ENCODE measurements at regions not wholly inside any gene's neighbourhood (a gene's known extent, or its start where the extent isn't known, plus 50 kb on each side); places are given as distances from the start of the nearest gene placed in this dataset.
"Not testable (repeated sequence)": the region's sequence is repeated elsewhere in the genome, so short reads cannot be mapped to it uniquely, and the experiment has no call there.

GRCh38 chr2:94586032-94586982 is 284.9 kb upstream of the TEKT4 start:
- H3K27ac ChIP-seq (ENCODE audit: low read length); in situ Hi-C loops (cut with HindIII; ENCODE audit: low pct_unique_long_range_greater_than_20kb, low sequenced_read_pairs); H3K4me1 ChIP-seq (ENCODE audit: control insufficient read depth, insufficient read depth, low read length); BruUV-seq (replicated peaks); ATAC-seq; H3K9me3 ChIP-seq (ENCODE audit: control insufficient read depth, insufficient read depth, low read depth, low read length); H3K4me3 ChIP-seq (ENCODE audit: low read depth in 2 of 2, low read length in 2 of 2); DNase-seq (ENCODE audit: low read depth, low spot score); CTCF ChIA-PET; POLR2A ChIA-PET; H3K36me3 ChIP-seq (ENCODE audit: control insufficient read depth, insufficient read depth, low read length); intact Hi-C loops (cut with micrococcal nuclease; ENCODE audit: unreplicated experiment); H3K27me3 ChIP-seq (ENCODE audit: control insufficient read depth, insufficient read depth, low read length): not testable (repeated sequence)
- peak; percentile 79 for TF ChIP-seq CTCF (IDR thresholded peaks at IDR 0.05)

- in situ Hi-C loops (cut with HindIII; ENCODE audit: low pct_unique_long_range_greater_than_20kb, low sequenced_read_pairs); H3K4me3 ChIP-seq (ENCODE audit: low read depth in 2 of 2, low read length in 2 of 2); BruUV-seq (replicated peaks); H3K4me1 ChIP-seq (ENCODE audit: control insufficient read depth, insufficient read depth, low read length); DNase-seq (ENCODE audit: low read depth, low spot score); H3K27ac ChIP-seq (ENCODE audit: low read length); H3K9me3 ChIP-seq (ENCODE audit: control insufficient read depth, insufficient read depth, low read depth, low read length); CTCF ChIA-PET; ATAC-seq; intact Hi-C loops (cut with micrococcal nuclease; ENCODE audit: unreplicated experiment); H3K27me3 ChIP-seq (ENCODE audit: control insufficient read depth, insufficient read depth, low read length); H3K36me3 ChIP-seq (ENCODE audit: control insufficient read depth, insufficient read depth, low read length); POLR2A ChIA-PET: not testable (repeated sequence)
Observed at GRCh38 chr2:94587042-94587441, 284.2 kb upstream of the TEKT4 start.

GRCh38 chr2:94594019-94594836 is 277.0 kb upstream of the TEKT4 start:
- intact Hi-C loops (cut with micrococcal nuclease; ENCODE audit: unreplicated experiment); ATAC-seq; H3K36me3 ChIP-seq (ENCODE audit: control insufficient read depth, insufficient read depth, low read length); H3K4me1 ChIP-seq (ENCODE audit: control insufficient read depth, insufficient read depth, low read length); in situ Hi-C loops (cut with HindIII; ENCODE audit: low pct_unique_long_range_greater_than_20kb, low sequenced_read_pairs); DNase-seq (ENCODE audit: low read depth, low spot score); H3K27ac ChIP-seq (ENCODE audit: low read length); H3K4me3 ChIP-seq (ENCODE audit: low read depth in 2 of 2, low read length in 2 of 2); H3K27me3 ChIP-seq (ENCODE audit: control insufficient read depth, insufficient read depth, low read length); BruUV-seq (replicated peaks); CTCF ChIA-PET; H3K9me3 ChIP-seq (ENCODE audit: control insufficient read depth, insufficient read depth, low read depth, low read length); POLR2A ChIA-PET: not testable (repeated sequence)

- H3K4me1 ChIP-seq (ENCODE audit: control insufficient read depth, insufficient read depth, low read length); H3K9me3 ChIP-seq (ENCODE audit: control insufficient read depth, insufficient read depth, low read depth, low read length); CTCF ChIA-PET; POLR2A ChIA-PET; in situ Hi-C loops (cut with HindIII; ENCODE audit: low pct_unique_long_range_greater_than_20kb, low sequenced_read_pairs); DNase-seq (ENCODE audit: low read depth, low spot score); ATAC-seq; H3K36me3 ChIP-seq (ENCODE audit: control insufficient read depth, insufficient read depth, low read length); H3K27me3 ChIP-seq (ENCODE audit: control insufficient read depth, insufficient read depth, low read length); BruUV-seq (replicated peaks); intact Hi-C loops (cut with micrococcal nuclease; ENCODE audit: unreplicated experiment); H3K4me3 ChIP-seq (ENCODE audit: low read depth in 2 of 2, low read length in 2 of 2); H3K27ac ChIP-seq (ENCODE audit: low read length): not testable (repeated sequence)
Observed at GRCh38 chr2:94595956-94596355, 275.3 kb upstream of the TEKT4 start.

- intact Hi-C loops (cut with micrococcal nuclease; ENCODE audit: unreplicated experiment); H3K27ac ChIP-seq (ENCODE audit: low read length); CTCF ChIA-PET; H3K4me3 ChIP-seq (ENCODE audit: low read depth in 2 of 2, low read length in 2 of 2); DNase-seq (ENCODE audit: low read depth, low spot score); POLR2A ChIA-PET; in situ Hi-C loops (cut with HindIII; ENCODE audit: low pct_unique_long_range_greater_than_20kb, low sequenced_read_pairs); H3K36me3 ChIP-seq (ENCODE audit: control insufficient read depth, insufficient read depth, low read length); H3K27me3 ChIP-seq (ENCODE audit: control insufficient read depth, insufficient read depth, low read length); ATAC-seq; H3K9me3 ChIP-seq (ENCODE audit: control insufficient read depth, insufficient read depth, low read depth, low read length); H3K4me1 ChIP-seq (ENCODE audit: control insufficient read depth, insufficient read depth, low read length); BruUV-seq (replicated peaks): not testable (repeated sequence)
Observed at GRCh38 chr2:94598075-94598713, 273.0 kb upstream of the TEKT4 start.

GRCh38 chr2:94600929-94601328 is 270.3 kb upstream of the TEKT4 start:
- BruUV-seq (replicated peaks); H3K27me3 ChIP-seq (ENCODE audit: control insufficient read depth, insufficient read depth, low read length); H3K27ac ChIP-seq (ENCODE audit: low read length); in situ Hi-C loops (cut with HindIII; ENCODE audit: low pct_unique_long_range_greater_than_20kb, low sequenced_read_pairs); CTCF ChIA-PET; ATAC-seq; H3K4me3 ChIP-seq (ENCODE audit: low read depth in 2 of 2, low read length in 2 of 2); H3K36me3 ChIP-seq (ENCODE audit: control insufficient read depth, insufficient read depth, low read length); POLR2A ChIA-PET; DNase-seq (ENCODE audit: low read depth, low spot score); intact Hi-C loops (cut with micrococcal nuclease; ENCODE audit: unreplicated experiment); H3K4me1 ChIP-seq (ENCODE audit: control insufficient read depth, insufficient read depth, low read length); H3K9me3 ChIP-seq (ENCODE audit: control insufficient read depth, insufficient read depth, low read depth, low read length): not testable (repeated sequence)

All from Panc1 (cell line).